Ectodermal cell (in vitro differentiated cells): ENCODE measurements at regions not wholly inside any gene's neighbourhood (a gene's known extent, or its start where the extent isn't known, plus 50 kb on each side); places are given as distances from the start of the nearest gene placed in this dataset.

Experiments
- H3K27ac ChIP-seq: 2 replicates; pipeline ENCODE4 v1.7.0; 2013; ENCODE audit warnings: mild to moderate bottlenecking, low read depth, low read length; ENCODE audit not compliant: insufficient read depth, poor library complexity, severe bottlenecking
- H3K27me3 ChIP-seq: 2 replicates; pipeline ENCODE4 v1.7.0; 2013; ENCODE audit warnings: mild to moderate bottlenecking, low read length; ENCODE audit not compliant: insufficient read depth, control insufficient read depth, poor library complexity, severe bottlenecking
- H3K36me3 ChIP-seq: one replicate; pipeline ENCODE4 v1.7.0; 2013; ENCODE audit warnings: low read length; ENCODE audit not compliant: control insufficient read depth, insufficient read depth
- H3K4me1 ChIP-seq: one replicate; pipeline ENCODE4 v1.7.0; 2013; ENCODE audit warnings: low read length; ENCODE audit not compliant: control insufficient read depth, insufficient read depth
- H3K4me3 ChIP-seq: 2 replicates; pipeline ENCODE4 v1.7.0; 2013; ENCODE audit warnings: low read depth, low read length, control low read depth; ENCODE audit not compliant: insufficient read depth
- H3K9me3 ChIP-seq: 2 replicates; pipeline ENCODE4 v1.7.0; 2013; ENCODE audit warnings: mild to moderate bottlenecking, low read length, moderate library complexity; ENCODE audit not compliant: control insufficient read depth
- whole genome bisulfite sequencing, 2 experiments: methylation state at CpG; one replicate each; pipeline ENCODE4 v1.1.7; 2013; ENCODE audit warnings: missing lambda C conversion rate in 2 of 2; 5-methylcytosine and 5-hydroxymethylcytosine counted together

GRCh38 chr1:117686907-117687306 is 81.1 kb downstream of the TENT5C start:
- 83 to 90% methylated on average over 2 of the region's 2 CpGs for WGBS, 2 experiments
- Histone ChIP-seq H3K27ac (no peak overlapping the region), H3K9me3 (no peaks in the 10 kb centered on the region), H3K27me3 (no peaks in the 10 kb centered on the region), H3K4me1 (no peaks in the 10 kb centered on the region), H3K36me3 (no peaks in the 10 kb centered on the region), H3K4me3 (no peak overlapping the region)

DNA sequence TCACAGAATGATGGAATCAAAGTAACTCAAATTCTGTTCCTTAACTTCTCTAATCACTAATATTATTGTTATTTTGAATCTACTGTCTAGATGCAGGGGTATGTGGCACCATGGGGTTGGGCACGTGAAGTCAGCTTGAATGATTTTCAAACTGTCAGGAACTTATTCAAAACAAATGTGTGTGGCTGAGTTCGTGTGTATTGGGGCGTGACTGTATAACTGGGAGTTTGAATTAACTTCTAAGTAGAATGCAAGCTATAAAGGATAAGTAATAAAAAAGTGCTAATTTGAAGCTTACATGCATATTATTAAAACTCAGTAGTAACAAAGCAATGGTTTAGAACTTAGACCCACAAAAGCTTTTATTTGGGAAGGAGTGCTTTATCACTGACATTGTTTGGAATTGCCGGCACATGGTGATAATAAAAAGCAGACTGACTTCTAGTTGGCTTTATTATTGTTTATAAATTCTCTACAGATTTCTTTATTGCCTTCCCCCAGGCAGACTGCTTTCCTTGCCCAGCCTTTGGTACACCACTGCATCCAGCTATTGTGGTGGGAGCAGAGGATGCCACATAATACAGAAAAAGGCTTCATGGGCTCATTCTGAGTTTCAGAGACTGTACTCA is 84.3 kb downstream of the TENT5C start:
- Histone ChIP-seq H3K36me3 (no peaks in the 10 kb centered on the region), H3K4me3 (no peak overlapping the region), H3K27me3 (no peaks in the 10 kb centered on the region), H3K9me3 (no peaks in the 10 kb centered on the region), H3K4me1 (no peaks in the 10 kb centered on the region), H3K27ac (no peak overlapping the region)
- WGBS, 2 experiments = 86 to 89% methylated on average over 4 of the region's 4 CpGs

GRCh38 chr1:117691942-117692341 is 86.1 kb downstream of the TENT5C start:
- Histone ChIP-seq H3K9me3 (no peaks in the 10 kb centered on the region), H3K27me3 (no peaks in the 10 kb centered on the region), H3K36me3 (no peaks in the 10 kb centered on the region), H3K27ac (no peak overlapping the region), H3K4me1 (no peaks in the 10 kb centered on the region), H3K4me3 (no peak overlapping the region)
- WGBS, 2 experiments = 89 to 93% methylated on average over 2 of the region's 2 CpGs

DNA sequence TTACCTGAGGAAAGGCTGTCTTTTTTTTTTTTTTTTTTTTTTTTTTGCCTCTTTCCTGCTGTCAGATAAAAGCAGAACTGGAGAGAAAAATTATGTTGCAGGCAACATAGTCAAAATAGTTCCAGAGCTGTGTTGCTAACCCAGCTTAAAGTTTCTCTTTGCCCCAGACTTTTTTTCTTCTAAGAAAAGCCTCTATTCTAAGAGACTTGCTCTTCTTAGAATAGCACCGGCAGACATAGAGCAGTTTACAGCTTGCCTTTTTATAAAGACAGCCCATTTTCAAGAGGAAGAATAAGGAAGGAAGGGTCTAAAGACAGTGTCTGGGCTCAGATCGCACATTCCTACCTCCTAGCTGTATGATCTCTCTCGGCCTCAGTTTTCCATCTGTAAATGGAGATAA is 88.7 kb downstream of the TENT5C start:
- no peaks in the 10 kb centered on the region for H3K36me3 ChIP-seq
- no peaks in the 10 kb centered on the region for H3K9me3 ChIP-seq
- H3K27me3 ChIP-seq = no peaks in the 10 kb centered on the region
- H3K4me1 ChIP-seq = no peaks in the 10 kb centered on the region
- no peak overlapping the region for H3K27ac ChIP-seq
- no peak overlapping the region for H3K4me3 ChIP-seq
- 87 to 93% methylated on average over 1 to 2 of the region's 3 CpGs for WGBS, 2 experiments

DNA sequence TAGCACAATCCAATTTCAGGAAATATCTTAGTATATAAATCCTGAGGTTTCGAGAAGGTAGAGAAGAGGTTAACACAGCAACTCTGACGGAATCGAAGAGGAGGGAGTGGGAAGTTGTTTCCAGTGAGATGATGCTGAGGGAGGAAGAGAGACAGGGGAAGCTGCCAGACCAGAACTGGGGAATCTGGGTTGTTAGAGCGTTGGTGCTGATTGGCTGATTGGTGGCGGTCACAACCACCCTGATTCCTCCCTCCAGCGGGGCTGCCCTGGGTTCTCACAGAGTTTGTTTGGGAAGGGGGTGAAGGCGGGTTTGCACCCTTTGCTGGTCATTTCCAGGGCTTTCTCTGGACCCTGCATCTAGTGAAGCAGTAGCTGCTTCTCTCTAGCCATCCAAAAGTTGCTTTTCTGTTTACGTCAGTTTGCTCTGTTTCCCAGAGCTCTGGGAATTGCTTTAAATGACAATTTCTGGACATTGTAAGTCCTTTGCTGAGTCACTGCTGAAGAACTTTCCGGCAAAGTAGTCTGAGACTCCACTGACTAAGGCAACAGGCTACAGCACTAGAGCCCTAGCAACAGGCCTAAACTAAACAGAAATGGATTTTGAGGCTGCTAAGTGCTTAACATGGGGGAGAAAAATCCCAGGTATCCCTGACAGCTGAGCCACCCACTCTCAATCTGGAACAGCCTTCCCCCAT is 90.1 kb downstream of the TENT5C start:
- 80 to 81% methylated on average over 9 of the region's 9 CpGs for whole genome bisulfite sequencing, 2 experiments
- no peak overlapping the region for H3K27ac ChIP-seq

DNA sequence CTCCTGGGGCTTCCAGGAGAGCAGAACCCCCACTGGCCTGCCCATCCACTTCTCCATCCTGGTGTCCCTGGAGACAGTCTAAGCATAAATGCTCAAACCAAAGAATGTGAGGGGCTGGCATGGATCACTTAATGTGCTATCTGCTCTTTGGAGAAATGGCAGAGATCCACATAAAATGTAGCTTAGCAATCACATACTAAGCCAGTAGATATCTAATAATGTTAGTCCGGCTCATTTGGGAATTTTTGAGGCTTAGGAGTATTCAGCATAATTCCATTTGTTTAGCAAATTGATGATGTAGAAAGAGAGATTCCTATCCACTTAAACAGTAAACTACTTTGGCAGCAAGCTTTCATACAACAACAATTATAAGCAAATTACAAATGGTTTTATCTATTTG is 90.7 kb downstream of the TENT5C start:
- WGBS, 2 experiments = 82% methylated on average over 1 of the region's 1 CpG; no CpG with 5 or more reads in 1 of the 2 experiments
- H3K9me3 ChIP-seq = no peaks in the 10 kb centered on the region
- H3K27ac ChIP-seq = no peak overlapping the region
- no peak overlapping the region for H3K4me3 ChIP-seq
- no peaks in the 10 kb centered on the region for H3K36me3 ChIP-seq
- no peaks in the 10 kb centered on the region for H3K4me1 ChIP-seq
- H3K27me3 ChIP-seq = no peaks in the 10 kb centered on the region

More for the DNA sequence above, 90.1 kb downstream of the TENT5C start:
- H3K27me3 ChIP-seq = no peaks in the 10 kb centered on the region
- H3K9me3 ChIP-seq = no peaks in the 10 kb centered on the region
- H3K4me3 ChIP-seq = no peak overlapping the region
- no peaks in the 10 kb centered on the region for H3K4me1 ChIP-seq
- H3K36me3 ChIP-seq = no peaks in the 10 kb centered on the region

DNA sequence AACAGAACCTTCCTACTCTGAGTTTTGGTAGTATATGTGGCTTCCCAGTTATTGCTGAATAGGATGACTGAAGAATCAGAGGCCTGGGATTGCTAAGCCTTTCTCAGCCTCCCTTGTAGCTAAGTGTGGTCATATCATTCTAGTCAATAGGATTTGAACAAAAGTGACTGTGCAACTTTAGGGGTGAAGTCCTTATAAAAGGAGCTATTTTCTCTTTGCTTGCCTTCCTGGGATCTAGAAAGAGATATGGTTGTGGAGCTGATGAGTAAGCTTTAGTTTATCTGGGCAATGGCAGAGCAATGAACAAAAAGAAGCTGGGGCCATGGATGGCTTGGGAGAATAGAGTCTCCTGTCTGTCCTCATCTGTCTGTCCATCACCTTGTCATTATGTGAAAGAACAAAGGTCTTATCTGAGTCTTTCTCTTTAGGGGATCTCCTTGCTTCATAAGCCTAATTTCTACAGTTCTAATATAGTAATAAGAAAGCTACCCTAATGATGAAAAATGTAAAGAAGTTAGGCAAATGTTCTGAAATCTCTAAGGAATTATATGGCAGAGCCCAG is 91.5 kb downstream of the TENT5C start:
- no peaks in the 10 kb centered on the region for H3K4me1 ChIP-seq
- no peaks in the 10 kb centered on the region for H3K9me3 ChIP-seq
- H3K27me3 ChIP-seq = no peaks in the 10 kb centered on the region
- no peaks in the 10 kb centered on the region for H3K36me3 ChIP-seq
- no peak overlapping the region for H3K4me3 ChIP-seq
- no peak overlapping the region for H3K27ac ChIP-seq

DNA sequence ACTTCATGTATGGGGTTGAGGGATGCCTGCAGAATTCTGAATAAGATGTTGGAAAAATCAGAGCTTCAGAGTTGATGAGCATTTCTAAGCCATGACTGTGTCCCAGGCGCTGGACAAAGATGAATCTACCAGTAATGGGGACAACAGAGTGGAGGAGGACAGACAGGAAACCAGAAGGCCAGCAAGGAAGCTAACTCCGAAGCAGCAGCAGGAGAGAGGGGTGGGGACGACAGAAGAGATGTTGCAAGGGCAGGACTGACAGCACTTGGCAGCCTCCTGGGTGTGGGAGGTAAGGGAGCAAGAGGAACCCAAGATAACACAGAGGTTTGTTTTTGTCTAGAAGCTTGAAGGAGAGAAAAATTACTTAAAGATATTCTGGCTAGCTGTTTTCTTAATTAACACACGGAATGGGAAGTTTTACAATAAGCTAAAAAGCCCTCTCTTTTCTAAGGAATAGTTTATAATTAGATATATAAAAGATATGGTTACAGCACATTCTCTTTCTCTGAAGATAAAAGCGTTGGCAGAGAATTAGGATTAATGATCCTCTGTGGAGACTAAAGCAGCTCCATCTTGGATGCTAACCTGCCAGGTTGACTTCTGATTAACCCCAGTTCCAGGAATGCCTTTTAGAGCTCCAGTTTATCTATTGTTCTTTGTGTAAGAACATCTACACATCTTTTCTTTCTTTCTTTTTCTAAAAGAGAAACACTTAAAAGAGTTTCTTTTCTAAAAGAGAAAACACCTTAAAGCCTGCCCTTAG is 92.7 kb downstream of the TENT5C start:
- Histone ChIP-seq H3K4me1 (no peaks in the 10 kb centered on the region), H3K36me3 (no peaks in the 10 kb centered on the region), H3K9me3 (no peaks in the 10 kb centered on the region), H3K4me3 (no peak overlapping the region), H3K27ac (no peak overlapping the region), H3K27me3 (no peaks in the 10 kb centered on the region)
- WGBS, 2 experiments = 84 to 93% methylated on average over 4 of the region's 5 CpGs

- H3K4me1 ChIP-seq = no peaks in the 10 kb centered on the region
- H3K9me3 ChIP-seq = no peaks in the 10 kb centered on the region
- no peak overlapping the region for H3K4me3 ChIP-seq
- no peaks in the 10 kb centered on the region for H3K27me3 ChIP-seq
- no peaks in the 10 kb centered on the region for H3K36me3 ChIP-seq
- no peak overlapping the region for H3K27ac ChIP-seq
These were observed 94.1 kb downstream of the TENT5C start for GRCh38 chr1:117699953-117700352.

- H3K27ac ChIP-seq = no peak overlapping the region
- no peaks in the 10 kb centered on the region for H3K27me3 ChIP-seq
- H3K4me3 ChIP-seq = no peak overlapping the region
- WGBS, 2 experiments = 94 to 95% methylated on average over 3 of the region's 3 CpGs
- H3K9me3 ChIP-seq = no peaks in the 10 kb centered on the region
- no peaks in the 10 kb centered on the region for H3K4me1 ChIP-seq
- no peaks in the 10 kb centered on the region for H3K36me3 ChIP-seq
These were observed 96.8 kb downstream of the TENT5C start for GRCh38 chr1:117702654-117703053.
